ENCODE measurements at regions not wholly inside any gene's neighbourhood (a gene's known extent, or its start where the extent isn't known, plus 50 kb on each side); places are given as distances from the start of the nearest gene placed in this dataset.

- H3K27ac Mint-ChIP-seq, result no peak overlapping the region
- H3K4me1 Mint-ChIP-seq, result peaks cover 22% of the 10 kb centered on the region
- H3K27me3 Mint-ChIP-seq, result peaks cover 32% of the 10 kb centered on the region
- H3K9me3 Mint-ChIP-seq, result no peaks in the 10 kb centered on the region
- H3K4me3 Mint-ChIP-seq, result no peak overlapping the region
- DNase-seq, result no peak
- no peak for ATAC-seq
Observed at GRCh38 chr1:11391886-11392285, 87.1 kb upstream of the DISP3 start.

GRCh38 chr1:11394592-11395245, 84.2 kb upstream of the DISP3 start:
- Mint-ChIP-seq H3K9me3 (no peaks in the 10 kb centered on the region), H3K4me3 (no peak overlapping the region), H3K4me1 (peaks cover 22% of the 10 kb centered on the region), H3K27ac (no peak overlapping the region), H3K27me3 (peaks cover 24% of the 10 kb centered on the region)
- ATAC-seq (no peak), DNase-seq (no peak)

GRCh38 chr1:11395616-11396015, 83.3 kb upstream of the DISP3 start:
- no peak for ATAC-seq
- no peak overlapping the region for H3K27ac Mint-ChIP-seq
- H3K27me3 Mint-ChIP-seq, result peaks cover 24% of the 10 kb centered on the region
- H3K9me3 Mint-ChIP-seq, result no peaks in the 10 kb centered on the region
- DNase-seq, result no peak
- no peak overlapping the region for H3K4me3 Mint-ChIP-seq
- peaks cover 16% of the 10 kb centered on the region for H3K4me1 Mint-ChIP-seq

- ATAC-seq (no peak), DNase-seq (no peak)
- peaks cover 7% of the 10 kb centered on the region for H3K4me1 Mint-ChIP-seq
- H3K9me3 Mint-ChIP-seq, result no peaks in the 10 kb centered on the region
- H3K27me3 Mint-ChIP-seq, result peaks cover 24% of the 10 kb centered on the region
- H3K27ac Mint-ChIP-seq, result peak overlapping the region in 1 of 2 donors; percentile 27
- no peak overlapping the region for H3K4me3 Mint-ChIP-seq
Observed at GRCh38 chr1:11397151-11397901, 81.6 kb upstream of the DISP3 start.

GRCh38 chr1:11399250-11399649, 79.7 kb upstream of the DISP3 start:
- Mint-ChIP-seq H3K4me3 (no peak overlapping the region), H3K9me3 (no peaks in the 10 kb centered on the region), H3K4me1 (peaks cover 7% of the 10 kb centered on the region), H3K27me3 (peaks cover 16% of the 10 kb centered on the region), H3K27ac (no peak overlapping the region)
- ATAC-seq (no peak), DNase-seq (no peak)

GRCh38 chr1:11400155-11400554, 78.8 kb upstream of the DISP3 start:
- Mint-ChIP-seq H3K4me3 (no peak overlapping the region), H3K4me1 (peaks cover 2% of the 10 kb centered on the region), H3K27me3 (peaks cover 16% of the 10 kb centered on the region), H3K27ac (no peak overlapping the region), H3K9me3 (no peaks in the 10 kb centered on the region)
- DNase-seq (no peak), ATAC-seq (no peak)

- Mint-ChIP-seq H3K4me3 (no peak overlapping the region), H3K27me3 (peaks cover 16% of the 10 kb centered on the region), H3K4me1 (no peaks in the 10 kb centered on the region), H3K27ac (no peak overlapping the region), H3K9me3 (no peaks in the 10 kb centered on the region)
- no peak for DNase-seq
- no peak for ATAC-seq
Observed at GRCh38 chr1:11400567-11400966, 78.4 kb upstream of the DISP3 start.

GRCh38 chr1:11406845-11407244, 72.1 kb upstream of the DISP3 start:
- Mint-ChIP-seq H3K4me3 (peak overlapping the region; percentile 64 to 73), H3K27ac (no peak overlapping the region), H3K9me3 (peaks cover 20 to 33% of the 10 kb centered on the region in 2 donors), H3K27me3 (peaks cover 6% of the 10 kb centered on the region), H3K4me1 (peaks cover 37% of the 10 kb centered on the region)
- ATAC-seq, result no peak
- no peak for DNase-seq

GRCh38 chr1:11407301-11407994, 71.5 kb upstream of the DISP3 start:
- H3K27ac Mint-ChIP-seq, result peak overlapping the region in 1 of 2 donors; percentile 77
- peak overlapping the region; percentile 64 to 73 for H3K4me3 Mint-ChIP-seq
- H3K9me3 Mint-ChIP-seq, result peaks cover 20 to 33% of the 10 kb centered on the region in 2 donors
- peak; percentile 32 to 34 for DNase-seq
- H3K27me3 Mint-ChIP-seq, result peaks cover 6% of the 10 kb centered on the region
- peak; percentile 73 for ATAC-seq
- H3K4me1 Mint-ChIP-seq, result peaks cover 37% of the 10 kb centered on the region

- ATAC-seq, result no peak
- Mint-ChIP-seq H3K4me3 (no peak overlapping the region), H3K27me3 (peaks cover 13% of the 10 kb centered on the region), H3K9me3 (peaks cover 8 to 18% of the 10 kb centered on the region in 2 donors), H3K27ac (no peak overlapping the region), H3K4me1 (peaks cover 22% of the 10 kb centered on the region)
- no peak for DNase-seq
Observed at GRCh38 chr1:11412141-11412540, 66.8 kb upstream of the DISP3 start.

GRCh38 chr1:11413986-11414391, 65.0 kb upstream of the DISP3 start:
- DNase-seq (no peak), ATAC-seq (no peak)
- Mint-ChIP-seq H3K4me3 (no peak overlapping the region), H3K4me1 (peaks cover 4% of the 10 kb centered on the region), H3K9me3 (peaks cover 0 to 1% of the 10 kb centered on the region in 2 donors), H3K27me3 (peaks cover 18% of the 10 kb centered on the region), H3K27ac (no peak overlapping the region)

- H3K4me3 Mint-ChIP-seq, result no peak overlapping the region
- no peak for DNase-seq
Observed at GRCh38 chr1:11414926-11415538, 63.9 kb upstream of the DISP3 start.

GRCh38 chr1:11417162-11417561, 61.8 kb upstream of the DISP3 start:
- DNase-seq (no peak), ATAC-seq (no peak)
- no peak overlapping the region for H3K4me3 Mint-ChIP-seq
- no peak overlapping the region for H3K27ac Mint-ChIP-seq
- peaks cover 40% of the 10 kb centered on the region for H3K27me3 Mint-ChIP-seq
- no peaks in the 10 kb centered on the region for H3K4me1 Mint-ChIP-seq
- H3K9me3 Mint-ChIP-seq, result no peaks in the 10 kb centered on the region

More at GRCh38 chr1:11414926-11415538, 63.9 kb upstream of the DISP3 start:
- Mint-ChIP-seq H3K9me3 (no peaks in the 10 kb centered on the region), H3K4me1 (no peaks in the 10 kb centered on the region), H3K27me3 (peaks cover 28% of the 10 kb centered on the region), H3K27ac (no peak overlapping the region)
- ATAC-seq, result no peak

- Mint-ChIP-seq H3K9me3 (no peaks in the 10 kb centered on the region), H3K4me3 (no peak overlapping the region), H3K4me1 (no peaks in the 10 kb centered on the region), H3K27me3 (peaks cover 40% of the 10 kb centered on the region), H3K27ac (no peak overlapping the region)
- ATAC-seq (no peak), DNase-seq (no peak)
Observed at GRCh38 chr1:11418056-11418455, 60.9 kb upstream of the DISP3 start.

- H3K4me1 Mint-ChIP-seq, result no peaks in the 10 kb centered on the region
- no peak overlapping the region for H3K4me3 Mint-ChIP-seq
- DNase-seq (no peak), ATAC-seq (no peak)
- no peaks in the 10 kb centered on the region for H3K9me3 Mint-ChIP-seq
- no peak overlapping the region for H3K27ac Mint-ChIP-seq
- H3K27me3 Mint-ChIP-seq, result peaks cover 40% of the 10 kb centered on the region
Observed at GRCh38 chr1:11421443-11421842, 57.5 kb upstream of the DISP3 start.

GRCh38 chr1:11422686-11423085, 56.3 kb upstream of the DISP3 start:
- no peaks in the 10 kb centered on the region for H3K4me1 Mint-ChIP-seq
- H3K27me3 Mint-ChIP-seq, result peaks cover 33% of the 10 kb centered on the region
- H3K27ac Mint-ChIP-seq, result no peak overlapping the region
- no peak for DNase-seq
- ATAC-seq, result no peak
- H3K9me3 Mint-ChIP-seq, result no peaks in the 10 kb centered on the region
- H3K4me3 Mint-ChIP-seq, result no peak overlapping the region

Data from stimulated activated naive CD8-positive, alpha-beta T cell treated with anti-CD3 and anti-CD28 coated beads, Interleukin-15, amount 100 ng/mL, for 72 hours (primary cell).